OCI-LY3 (cell line): ENCODE measurements at regions not wholly inside any gene's neighbourhood (a gene's known extent, or its start where the extent isn't known, plus 50 kb on each side); places are given as distances from the start of the nearest gene placed in this dataset.

Experiments used
- EZH2phosphoT487 ChIP-seq: fragments of 200-600 bp; shearing (Covaris generic); IDR thresholded peaks from 2 replicates; pipeline ENCODE4 v1.6.1; 2018; ENCODE audit warnings: antibody characterized with exemption, mixed run types, low read depth
- TF ChIP-seq, protein P1 (sequence below): fragments of 200-600, 300-600 bp; sonication (generic); IDR thresholded peaks from 2 replicates; pipeline ENCODE4 v1.5.1; 2014; ENCODE audit warnings: antibody characterized with exemption, low read length, low read depth

DNA sequence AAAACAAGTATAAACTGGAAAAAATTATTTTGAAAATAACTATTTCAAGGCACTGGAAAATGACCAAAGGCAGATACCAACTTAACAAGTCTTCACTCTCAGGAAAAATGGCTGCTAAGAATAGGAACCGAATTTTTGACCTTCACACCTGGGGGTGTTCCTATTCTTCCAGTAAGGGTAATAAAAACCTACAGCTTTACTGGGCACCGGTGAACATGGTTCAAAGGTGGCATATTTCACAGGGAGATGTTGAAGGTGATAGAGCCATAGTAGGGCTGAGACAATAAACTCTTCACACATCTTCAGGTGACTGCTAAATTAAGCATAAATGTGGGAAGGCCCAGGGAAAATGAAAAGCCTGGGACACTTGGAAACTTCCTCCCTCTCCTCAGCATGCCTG, 65.4 kb upstream of the IFFO2 start:
- TF ChIP-seq, protein P1, sequence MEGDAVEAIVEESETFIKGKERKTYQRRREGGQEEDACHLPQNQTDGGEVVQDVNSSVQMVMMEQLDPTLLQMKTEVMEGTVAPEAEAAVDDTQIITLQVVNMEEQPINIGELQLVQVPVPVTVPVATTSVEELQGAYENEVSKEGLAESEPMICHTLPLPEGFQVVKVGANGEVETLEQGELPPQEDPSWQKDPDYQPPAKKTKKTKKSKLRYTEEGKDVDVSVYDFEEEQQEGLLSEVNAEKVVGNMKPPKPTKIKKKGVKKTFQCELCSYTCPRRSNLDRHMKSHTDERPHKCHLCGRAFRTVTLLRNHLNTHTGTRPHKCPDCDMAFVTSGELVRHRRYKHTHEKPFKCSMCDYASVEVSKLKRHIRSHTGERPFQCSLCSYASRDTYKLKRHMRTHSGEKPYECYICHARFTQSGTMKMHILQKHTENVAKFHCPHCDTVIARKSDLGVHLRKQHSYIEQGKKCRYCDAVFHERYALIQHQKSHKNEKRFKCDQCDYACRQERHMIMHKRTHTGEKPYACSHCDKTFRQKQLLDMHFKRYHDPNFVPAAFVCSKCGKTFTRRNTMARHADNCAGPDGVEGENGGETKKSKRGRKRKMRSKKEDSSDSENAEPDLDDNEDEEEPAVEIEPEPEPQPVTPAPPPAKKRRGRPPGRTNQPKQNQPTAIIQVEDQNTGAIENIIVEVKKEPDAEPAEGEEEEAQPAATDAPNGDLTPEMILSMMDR, result no peak
- TF ChIP-seq EZH2phosphoT487, result no peak
